Transverse colon (tissue), 4 donors: ENCODE measurements at regions not wholly inside any gene's neighbourhood (a gene's known extent, or its start where the extent isn't known, plus 50 kb on each side); places are given as distances from the start of the nearest gene placed in this dataset.

Experiments used
- DNase-seq: peaks from one replicate; pipeline ENCODE4 v3.0.0-alpha.2; 2019
- H3K27ac ChIP-seq, 4 donors: fragments of 200-600 bp; sonication (generic); 2 replicates each; pipeline ENCODE4 v1.5.1; 2016 to 2018; ENCODE audit warnings: inconsistent platforms in 4 of 4
- H3K27me3 ChIP-seq: fragments of 200-600 bp; sonication (generic); 2 replicates; pipeline ENCODE4 v1.5.1; 2017; ENCODE audit warnings: inconsistent platforms
- H3K36me3 ChIP-seq, 4 donors: fragments of 200-600 bp; sonication (generic); 2 replicates each; pipeline ENCODE4 v1.5.1; 2017 to 2019; ENCODE audit warnings: inconsistent platforms in 4 of 4
- H3K4me1 ChIP-seq, 4 donors: fragments of 200-600 bp; sonication (generic); 2 replicates each; pipeline ENCODE4 v1.5.1; 2017 to 2020; ENCODE audit warnings: inconsistent platforms in 4 of 4
- H3K4me3 ChIP-seq, 4 donors: fragments of 200-600 bp; sonication (generic); 1 replicate in 1 of 4; 2 replicates in 3 of 4; pipeline versions ENCODE4 v1.5.1 to v1.6.1; 2017 to 2019; ENCODE audit warnings: inconsistent platforms in 4 of 4
- H3K9me3 ChIP-seq, 2 donors: fragments of 200-600 bp; sonication (generic); 2 replicates each; pipeline ENCODE4 v1.5.1; 2017 to 2019; ENCODE audit warnings: inconsistent platforms in 2 of 2
- EP300 ChIP-seq: sonication (generic); formaldehyde crosslinking; IDR thresholded peaks from one replicate; pipeline ENCODE4 v1.6.1; 2017; ENCODE audit warnings: antibody characterized with exemption, low read depth
- POLR2A ChIP-seq: fragments of 450-650 bp; IDR thresholded peaks from one replicate; pipeline ENCODE4 v1.6.1; 2016; ENCODE audit warnings: antibody characterized with exemption, mild to moderate bottlenecking, moderate library complexity
- POLR2AphosphoS5 ChIP-seq, 3 donors: sonication (generic); formaldehyde crosslinking; IDR thresholded peaks; one replicate each; pipeline ENCODE4 v1.6.1; 2016; ENCODE audit warnings: antibody characterized with exemption in 3 of 3
- WGBS, 2 donors: methylation state at CpG; one replicate each; pipeline ENCODE4 v1.1.5; 2018; ENCODE audit warnings: low coverage in 1 of 2; 5-methylcytosine and 5-hydroxymethylcytosine counted together
- in situ Hi-C, 4 donors: fragments of 200-750 bp; cut with MboI; loops; one replicate each; pipeline versions ENCODE4 v1.15.0 to v1.15.1; 2017; ENCODE audit warnings: low sequenced_read_pairs in 3 of 4, low pct_ligation_motif_present in 1 of 4, low pct_unique_long_range_greater_than_20kb in 1 of 4
- intact Hi-C: fragments of 100-400 bp; cut with DNase I; formaldehyde crosslinking; loops from one replicate; pipeline ENCODE4 v1.15.1; 2023; ENCODE audit warnings: low total_unique reads
- TF ChIP-seq, protein P1 (sequence below), 5 experiments: fragments of 200-600 bp in 3 of 5; fragments of 450-650 bp in 2 of 5; sonication (generic) in 3 of 5; IDR thresholded peaks; 1 replicate in 2 of 5; 2 replicates in 3 of 5; pipeline ENCODE4 v1.5.1; 2016 to 2017; ENCODE audit warnings: antibody characterized with exemption in 5 of 5, inconsistent platforms in 3 of 5, mild to moderate bottlenecking in 2 of 5, moderate library complexity in 1 of 5

GRCh38 chr14:97539411-97539795 lies 742.2 kb downstream of the VRK1 start:
- WGBS, 2 donors, result 56% methylated on average over 5 of the region's 5 CpGs; no CpG with 5 or more reads in 1 of the 2 donors
- TF ChIP-seq POLR2A (no peak), EP300 (no peak), POLR2AphosphoS5 (IDR thresholded peaks at IDR 0.05) (no peak)
- TF ChIP-seq, protein P1, sequence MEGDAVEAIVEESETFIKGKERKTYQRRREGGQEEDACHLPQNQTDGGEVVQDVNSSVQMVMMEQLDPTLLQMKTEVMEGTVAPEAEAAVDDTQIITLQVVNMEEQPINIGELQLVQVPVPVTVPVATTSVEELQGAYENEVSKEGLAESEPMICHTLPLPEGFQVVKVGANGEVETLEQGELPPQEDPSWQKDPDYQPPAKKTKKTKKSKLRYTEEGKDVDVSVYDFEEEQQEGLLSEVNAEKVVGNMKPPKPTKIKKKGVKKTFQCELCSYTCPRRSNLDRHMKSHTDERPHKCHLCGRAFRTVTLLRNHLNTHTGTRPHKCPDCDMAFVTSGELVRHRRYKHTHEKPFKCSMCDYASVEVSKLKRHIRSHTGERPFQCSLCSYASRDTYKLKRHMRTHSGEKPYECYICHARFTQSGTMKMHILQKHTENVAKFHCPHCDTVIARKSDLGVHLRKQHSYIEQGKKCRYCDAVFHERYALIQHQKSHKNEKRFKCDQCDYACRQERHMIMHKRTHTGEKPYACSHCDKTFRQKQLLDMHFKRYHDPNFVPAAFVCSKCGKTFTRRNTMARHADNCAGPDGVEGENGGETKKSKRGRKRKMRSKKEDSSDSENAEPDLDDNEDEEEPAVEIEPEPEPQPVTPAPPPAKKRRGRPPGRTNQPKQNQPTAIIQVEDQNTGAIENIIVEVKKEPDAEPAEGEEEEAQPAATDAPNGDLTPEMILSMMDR (IDR thresholded peaks at IDR 0.05), result no peak
- H3K4me1 ChIP-seq, result no peaks in the 10 kb centered on the region
- intact Hi-C loops, result no loop called here
- DNase-seq, result no peak
- no peak overlapping the region for H3K27ac ChIP-seq
- in situ Hi-C loops, result no loop called here
- H3K4me3 ChIP-seq, result no peak overlapping the region
- no peaks in the 10 kb centered on the region for H3K27me3 ChIP-seq
- H3K9me3 ChIP-seq, result no peaks in the 10 kb centered on the region
- H3K36me3 ChIP-seq, result no peaks in the 10 kb centered on the region

DNA sequence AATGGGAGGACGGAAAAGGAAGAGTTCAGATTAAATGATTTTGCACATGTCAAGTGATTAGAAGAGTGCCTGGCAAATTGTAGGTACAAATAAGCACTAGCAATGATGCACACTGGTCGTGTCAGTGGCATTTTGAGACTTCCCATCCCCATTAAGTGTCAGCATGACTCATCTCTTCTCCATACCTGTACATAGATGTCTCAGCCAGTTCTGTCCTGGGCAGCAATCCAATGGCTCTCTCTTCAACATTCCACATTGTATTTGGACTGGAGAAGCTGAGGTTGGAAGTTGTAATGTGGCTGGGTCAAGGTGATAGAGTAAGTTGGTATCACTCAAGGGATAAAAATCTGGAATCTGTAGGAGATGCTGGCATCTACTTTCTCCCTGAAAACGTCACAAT lies 742.7 kb downstream of the VRK1 start:
- H3K36me3 ChIP-seq, result no peaks in the 10 kb centered on the region
- H3K27ac ChIP-seq, result no peak overlapping the region
- no peak overlapping the region for H3K4me3 ChIP-seq
- intact Hi-C loops, result no loop called here
- in situ Hi-C loops, result no loop called here
- WGBS, 2 donors, result 50 to 66% methylated on average over 1 to 3 of the region's 3 CpGs
- no peaks in the 10 kb centered on the region for H3K27me3 ChIP-seq
- H3K9me3 ChIP-seq, result no peaks in the 10 kb centered on the region
- H3K4me1 ChIP-seq, result no peaks in the 10 kb centered on the region
- no peak for TF ChIP-seq POLR2A
- no peak for TF ChIP-seq POLR2AphosphoS5 (IDR thresholded peaks at IDR 0.05)
- TF ChIP-seq, protein P1 (IDR thresholded peaks at IDR 0.05), result no peak
- no peak for TF ChIP-seq EP300
- DNase-seq, result no peak

DNA sequence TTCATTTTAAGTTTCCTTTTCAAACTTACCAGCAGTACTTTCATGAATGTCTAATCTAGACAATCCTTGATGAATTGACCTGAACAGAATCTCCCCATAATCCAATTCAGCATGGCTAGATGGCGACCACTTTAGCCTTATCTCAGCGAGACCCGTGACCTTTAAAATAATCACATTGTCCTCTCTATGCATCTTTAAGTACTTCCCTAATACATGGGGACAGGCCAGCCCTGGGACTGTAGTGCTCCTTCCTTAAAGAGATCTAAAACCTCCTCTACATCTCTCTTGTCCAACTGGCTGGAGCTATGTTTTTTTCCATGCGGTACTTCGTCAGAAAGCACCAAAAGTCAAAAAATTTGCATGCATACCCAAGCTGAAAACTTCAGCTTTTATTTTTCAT lies 746.0 kb downstream of the VRK1 start:
- Histone ChIP-seq H3K4me3 (no peak overlapping the region), H3K27me3 (no peaks in the 10 kb centered on the region), H3K36me3 (no peaks in the 10 kb centered on the region), H3K9me3 (no peaks in the 10 kb centered on the region), H3K27ac (no peak overlapping the region), H3K4me1 (no peaks in the 10 kb centered on the region)
- intact Hi-C loops (no loop called here), in situ Hi-C loops (no loop called here)
- WGBS, 2 donors, result 54 to 79% methylated on average over 4 to 5 of the region's 5 CpGs
- TF ChIP-seq EP300 (no peak), POLR2AphosphoS5 (IDR thresholded peaks at IDR 0.05) (no peak), POLR2A (no peak)
- TF ChIP-seq, protein P1 (IDR thresholded peaks at IDR 0.05), result no peak
- no peak for DNase-seq

GRCh38 chr14:97543816-97544215 lies 746.6 kb downstream of the VRK1 start:
- Histone ChIP-seq H3K27ac (peak overlapping the region in 1 of 4 donors; percentile 19), H3K9me3 (no peaks in the 10 kb centered on the region), H3K36me3 (no peaks in the 10 kb centered on the region), H3K27me3 (no peaks in the 10 kb centered on the region), H3K4me3 (no peak overlapping the region), H3K4me1 (no peaks in the 10 kb centered on the region)
- intact Hi-C loops, result no loop called here
- TF ChIP-seq POLR2A, result no peak
- no peak for TF ChIP-seq POLR2AphosphoS5 (IDR thresholded peaks at IDR 0.05)
- TF ChIP-seq EP300, result no peak
- TF ChIP-seq, protein P1 (IDR thresholded peaks at IDR 0.05), result no peak
- in situ Hi-C loops, result no loop called here
- no peak for DNase-seq
- WGBS, 2 donors, result 49 to 85% methylated on average over 1 of the region's 1 CpG
